H1 (cell line): ENCODE measurements at regions not wholly inside any gene's neighbourhood (a gene's known extent, or its start where the extent isn't known, plus 50 kb on each side); places are given as distances from the start of the nearest gene placed in this dataset.

Experiments used
- CTCF ChIA-PET: fragments of 300-600 bp; sonication (Branson Sonifier 250); formaldehyde crosslinking; loops from one replicate; lab custom pipeline; 2021; ENCODE audit not compliant: partially characterized antibody; lab: Charles Lee
- POLR2A ChIA-PET: fragments of 300-600 bp; sonication (Branson Sonifier 250); formaldehyde crosslinking; loops from one replicate; lab custom pipeline; 2021; ENCODE audit warnings: inconsistent platforms; ENCODE audit not compliant: partially characterized antibody; lab: Charles Lee
- DNase-seq, 2 experiments: peaks; one replicate each; pipeline versions ENCODE4 v3.0.0 to v3.0.0-alpha.2; 2010 to 2022; ENCODE audit warnings: low spot score in 2 of 2, low read depth in 1 of 2, mixed read lengths in 1 of 2
- FAIRE-seq: peaks from 2 replicates; lab custom pipeline; 2011; peaks lifted over from hg19 to GRCh38; lab: Jason Lieb, UNC
- H2AFZ ChIP-seq: 2 replicates; pipeline ENCODE4 v1.8.1; 2012; ENCODE audit warnings: low read length, inconsistent platforms
- H2AK5ac ChIP-seq: 2 replicates; pipeline ENCODE4 v1.6.1; 2013; ENCODE audit warnings: low read depth, low read length
- H2BK120ac ChIP-seq: replicated peaks from 2 replicates; pipeline ENCODE3; 2013; ENCODE audit warnings: low read depth, low read length, inconsistent platforms
- H2BK12ac ChIP-seq: 2 replicates; pipeline ENCODE4 v1.6.1; 2013; ENCODE audit warnings: low read depth, low read length
- H2BK15ac ChIP-seq: 2 replicates; pipeline ENCODE4 v1.6.1; 2013; ENCODE audit warnings: low read length
- H2BK20ac ChIP-seq: 2 replicates; pipeline ENCODE4 v1.6.1; 2013; ENCODE audit warnings: low read length
- H2BK5ac ChIP-seq: 2 replicates; pipeline ENCODE4 v1.6.1; 2013; ENCODE audit warnings: low read depth, low read length
- H3K14ac ChIP-seq: 2 replicates; pipeline ENCODE4 v1.6.1; 2013; ENCODE audit warnings: inconsistent platforms; ENCODE audit not compliant: insufficient read length
- H3K18ac ChIP-seq: 2 replicates; pipeline ENCODE4 v1.6.1; 2013; ENCODE audit warnings: low read length; ENCODE audit errors: extremely low read depth
- H3K23ac ChIP-seq: 2 replicates; pipeline ENCODE4 v1.6.1; 2013; ENCODE audit warnings: inconsistent platforms; ENCODE audit not compliant: insufficient read length
- H3K23me2 ChIP-seq: 2 replicates; pipeline ENCODE4 v1.6.1; 2013; ENCODE audit warnings: low read depth, low read length
- H3K27ac ChIP-seq: 2 replicates; pipeline ENCODE4 v1.6.1; 2011; ENCODE audit warnings: low read depth, low read length, inconsistent platforms
- H3K27me3 ChIP-seq, 4 experiments: replicated peaks in 1 of 4; 1 replicate in 1 of 4; 2 replicates in 3 of 4; pipeline versions ENCODE4 v1.6.1 to v1.8.1; 2011 to 2013; ENCODE audit warnings: low read length in 3 of 4, mild to moderate bottlenecking in 3 of 4, inconsistent platforms in 2 of 4, mixed read lengths in 2 of 4, moderate library complexity in 1 of 4; ENCODE audit not compliant: control insufficient read depth in 3 of 4, insufficient read depth in 3 of 4; ENCODE audit errors: extremely low read depth in 1 of 4
- H3K36me3 ChIP-seq, 4 experiments: 2 replicates each; pipeline versions ENCODE4 v1.6.1 to v1.8.1; 2011 to 2013; ENCODE audit warnings: mild to moderate bottlenecking in 4 of 4, low read length in 3 of 4, moderate library complexity in 2 of 4, control low read depth in 1 of 4, inconsistent platforms in 1 of 4; ENCODE audit not compliant: insufficient read depth in 4 of 4, control insufficient read depth in 2 of 4
- H3K4ac ChIP-seq: replicated peaks from 2 replicates; pipeline ENCODE3; 2013; ENCODE audit warnings: low read length, low read depth, mixed read lengths, inconsistent platforms; ENCODE audit not compliant: insufficient read length
- H3K4me1 ChIP-seq, 4 experiments: replicated peaks in 1 of 4; 1 replicate in 1 of 4; 2 replicates in 3 of 4; pipeline versions ENCODE4 v1.6.1 to v1.8.1; 2011 to 2013; ENCODE audit warnings: low read length in 3 of 4, inconsistent platforms in 2 of 4, mixed read lengths in 1 of 4; ENCODE audit not compliant: insufficient read depth in 4 of 4, control insufficient read depth in 3 of 4
- H3K4me2 ChIP-seq, 2 experiments: 2 replicates each; pipeline versions ENCODE4 v1.6.1 to v1.8.1; 2011 to 2013; ENCODE audit warnings: low read depth in 2 of 2, low read length in 2 of 2, control low read depth in 1 of 2, inconsistent platforms in 1 of 2, mild to moderate bottlenecking in 1 of 2; ENCODE audit not compliant: insufficient read depth in 1 of 2
- H3K4me3 ChIP-seq, 4 experiments: fragments of 200-600, 300-600 bp in 1 of 4; sonication (generic), shearing (Covaris generic), sonication (Bioruptor Twin) in 1 of 4; 2 replicates each; pipeline versions ENCODE4 v1.5.1 to v1.8.1; 2011 to 2016; ENCODE audit warnings: low read length in 4 of 4, low read depth in 3 of 4, control low read depth in 2 of 4, inconsistent platforms in 2 of 4, mild to moderate bottlenecking in 2 of 4, mixed read lengths in 1 of 4, moderate library complexity in 1 of 4; ENCODE audit not compliant: insufficient read depth in 2 of 4; ENCODE audit errors: extremely low read depth in 1 of 4
- H3K56ac ChIP-seq: replicated peaks from 2 replicates; pipeline ENCODE3; 2013; ENCODE audit warnings: low read depth, mild to moderate bottlenecking, mixed read lengths, low read length, inconsistent platforms; ENCODE audit not compliant: insufficient read length
- H3K79me1 ChIP-seq: 2 replicates; pipeline ENCODE4 v1.6.1; 2013; ENCODE audit warnings: low read depth, low read length, control low read depth
- H3K79me2 ChIP-seq, 2 experiments: 2 replicates each; pipeline versions ENCODE4 v1.6.1 to v1.8.1; 2012 to 2013; ENCODE audit warnings: low read length in 2 of 2, mild to moderate bottlenecking in 2 of 2, inconsistent platforms in 1 of 2; ENCODE audit not compliant: insufficient read depth in 2 of 2, control insufficient read depth in 1 of 2
- H3K9ac ChIP-seq, 4 experiments: replicated peaks in 1 of 4; 1 replicate in 1 of 4; 2 replicates in 3 of 4; pipeline versions ENCODE4 v1.6.1 to v1.8.1; 2011 to 2013; ENCODE audit warnings: low read depth in 3 of 4, low read length in 3 of 4, control low read depth in 2 of 4, mild to moderate bottlenecking in 2 of 4, moderate library complexity in 2 of 4, inconsistent platforms in 1 of 4; ENCODE audit errors: extremely low read depth in 1 of 4
- H3K9me3 ChIP-seq, 2 experiments: 2 replicates each; pipeline versions ENCODE4 v1.6.1 to v1.8.1; 2012 to 2013; ENCODE audit warnings: mild to moderate bottlenecking in 2 of 2, moderate library complexity in 2 of 2, control low read depth in 1 of 2, inconsistent platforms in 1 of 2, low read depth in 1 of 2, low read length in 1 of 2, mixed read lengths in 1 of 2; ENCODE audit not compliant: insufficient read depth in 2 of 2
- H4K20me1 ChIP-seq, 2 experiments: replicated peaks in 1 of 2; 2 replicates each; pipeline versions ENCODE3 to v1.8.1; 2011 to 2013; ENCODE audit warnings: inconsistent platforms in 2 of 2, low read length in 2 of 2, mild to moderate bottlenecking in 1 of 2; ENCODE audit not compliant: insufficient read depth in 2 of 2, control insufficient read depth in 1 of 2
- H4K5ac ChIP-seq: 2 replicates; pipeline ENCODE4 v1.6.1; 2013; ENCODE audit warnings: low read length, low read depth, mixed read lengths, inconsistent platforms; ENCODE audit not compliant: insufficient read length
- H4K8ac ChIP-seq: 2 replicates; pipeline ENCODE4 v1.8.0; 2013; ENCODE audit warnings: mild to moderate bottlenecking, moderate library complexity, low read length, inconsistent platforms; ENCODE audit not compliant: insufficient read depth; ENCODE audit errors: extremely low read depth
- H4K91ac ChIP-seq: replicated peaks from 2 replicates; pipeline ENCODE3; 2013; ENCODE audit warnings: low read length, mixed read lengths, inconsistent platforms; ENCODE audit not compliant: insufficient read length
- CEBPB ChIP-seq: IDR thresholded peaks from 2 replicates; pipeline ENCODE4 v1.6.1; 2012; ENCODE audit warnings: low read depth, low read length
- CTCF ChIP-seq, 3 experiments: IDR thresholded peaks; 1 replicate in 2 of 3; 2 replicates in 1 of 3; pipeline versions ENCODE4 v1.5.1 to v1.6.1; 2011; ENCODE audit warnings: low read length in 3 of 3, mild to moderate bottlenecking in 3 of 3, inconsistent platforms in 2 of 3, low read depth in 1 of 3, moderate library complexity in 1 of 3; ENCODE audit not compliant: insufficient read depth in 1 of 3; ENCODE audit errors: control extremely low read depth in 1 of 3
- E2F6 ChIP-seq: IDR thresholded peaks from 2 replicates; pipeline ENCODE4 v1.6.1; 2012; ENCODE audit warnings: inconsistent platforms
- RAD21 ChIP-seq, 2 experiments: IDR thresholded peaks in 1 of 2; conservative IDR thresholded peaks in 1 of 2; 2 replicates each; pipeline ENCODE4 v1.6.1; 2011; ENCODE audit warnings: low read depth in 2 of 2, low read length in 2 of 2, improper control_type of control experiment in 1 of 2, inconsistent platforms in 1 of 2, mild to moderate bottlenecking in 1 of 2, moderate library complexity in 1 of 2
- SP4 ChIP-seq: IDR thresholded peaks from 2 replicates; pipeline ENCODE4 v1.6.1; 2012; ENCODE audit warnings: low read length, inconsistent platforms
- TAF7 ChIP-seq: optimal IDR thresholded peaks from 2 replicates; pipeline ENCODE3; 2011; ENCODE audit warnings: low read depth, mild to moderate bottlenecking, inconsistent platforms, low read length, moderate library complexity, borderline replicate concordance
- WGBS, 2 experiments: shearing (Covaris generic) in 1 of 2; methylation state at CpG; one replicate each; pipeline versions ENCODE4 v1.1.6 to v1.1.7; 2013 to 2015; ENCODE audit warnings: low lambda C conversion rate in 2 of 2, mixed read lengths in 2 of 2, inconsistent platforms in 1 of 2, low coverage in 1 of 2, missing lambda C conversion rate in 1 of 2; ENCODE audit not compliant: insufficient replicate concordance in 2 of 2, insufficient coverage in 1 of 2, insufficient read length in 1 of 2; ENCODE audit errors: extremely low coverage in 1 of 2, missing lambda C conversion rate in 1 of 2; 5-methylcytosine and 5-hydroxymethylcytosine counted together

GRCh38 chrX:34365471-34365870 is 233.4 kb upstream of the FAM47A start:
- Histone ChIP-seq H3K79me1 (no peaks in the 10 kb centered on the region), H2AK5ac (no peak overlapping the region), H2BK15ac (no peak overlapping the region), H3K79me2 (no peaks in the 10 kb centered on the region), H3K4ac (no peak overlapping the region), H3K56ac (no peak overlapping the region), H3K27me3 (no peaks in the 10 kb centered on the region), H2BK5ac (no peak overlapping the region), H3K27ac (no peak overlapping the region), H4K20me1 (no peaks in the 10 kb centered on the region), H3K4me1 (no peaks in the 10 kb centered on the region), H3K23me2 (no peaks in the 10 kb centered on the region), H2BK12ac (no peak overlapping the region), H3K9me3 (no peaks in the 10 kb centered on the region), H3K4me2 (no peak overlapping the region), H2AFZ (no peak overlapping the region), H2BK120ac (no peak overlapping the region), H3K23ac (no peak overlapping the region), H3K4me3 (no peak overlapping the region), H4K5ac (no peak overlapping the region), H3K14ac (no peak overlapping the region), H4K8ac (no peak overlapping the region), H4K91ac (no peak overlapping the region), H3K18ac (no peak overlapping the region), H3K9ac (no peak overlapping the region), H2BK20ac (no peak overlapping the region), H3K36me3 (no peaks in the 10 kb centered on the region)
- peak; percentile 66 for FAIRE-seq
- WGBS, 2 experiments = 72% methylated on average over 4 of the region's 4 CpGs; no CpG with 5 or more reads in 1 of the 2 experiments
- no peak for DNase-seq
- CTCF ChIA-PET = interaction anchor here (0.7 to 1.4 kb wide), 6 partner anchors 11 to 1346 kb away, joined by 3 read pairs; no protein-coding TSS in a partner anchor
- TF ChIP-seq CTCF (IDR thresholded peaks at IDR 0.05; ENCODE audit: control extremely low read depth in 1 of 3, insufficient read depth in 1 of 3, low read depth in 1 of 3, low read length in 3 of 3) (peak in 2 of 3 experiments; percentile 19 to 50; a peak in 2 of 4 replicates), RAD21 (IDR thresholded peaks at IDR 0.05 in 1 of 2, conservative IDR thresholded peaks at IDR 0.05 in 1 of 2; ENCODE audit: low read depth in 2 of 2, low read length in 2 of 2) (peak; percentile 74 to 77), CEBPB (peak; percentile 19; the same call in 1 of the 2 replicates), TAF7 (no peak), E2F6 (no peak), SP4 (no peak)
- POLR2A ChIA-PET = no interaction called here
